HG03066 (cell line): ENCODE measurements at regions not wholly inside any gene's neighbourhood (a gene's known extent, or its start where the extent isn't known, plus 50 kb on each side); places are given as distances from the start of the nearest gene placed in this dataset.
A peak's percentile ranks its signal among the peaks of the same experiment; 100 is the strongest.

ENCODE experiments used
- ATAC-seq: cut with Tn5 transposase; IDR thresholded peaks from one replicate; pipeline ENCODE4 v1.9.1; 2021; ENCODE audit warnings: low read depth; ENCODE audit not compliant: unreplicated experiment

- ATAC-seq: no peak
Measured at GRCh38 chr3:194075088-194075615, 60.8 kb upstream of the HES1 start.

GRCh38 chr3:194075802-194076460 lies 60.0 kb upstream of the HES1 start:
- ATAC-seq: no peak

GRCh38 chr3:194076475-194076874 lies 59.5 kb upstream of the HES1 start:
- no peak for ATAC-seq

- no peak for ATAC-seq
Measured at GRCh38 chr3:194077602-194078001, 58.3 kb upstream of the HES1 start.

GRCh38 chr3:194078045-194078821 lies 57.7 kb upstream of the HES1 start:
- no peak for ATAC-seq

GRCh38 chr3:194079702-194080172 lies 56.2 kb upstream of the HES1 start:
- no peak for ATAC-seq

GRCh38 chr3:194080436-194080835 lies 55.5 kb upstream of the HES1 start:
- ATAC-seq: no peak

GRCh38 chr3:194080913-194081800 lies 54.8 kb upstream of the HES1 start:
- ATAC-seq: no peak

- ATAC-seq: no peak
Measured at GRCh38 chr3:194081826-194082225, 54.1 kb upstream of the HES1 start.

- no peak for ATAC-seq
Measured at GRCh38 chr3:194082743-194083636, 53.0 kb upstream of the HES1 start.

- peak; percentile 13 for ATAC-seq
Measured at GRCh38 chr3:194083637-194084224, 52.2 kb upstream of the HES1 start.

- ATAC-seq: peak; percentile 98
Measured at GRCh38 chr3:194084284-194084683, 51.7 kb upstream of the HES1 start.
